HepG2 (cell line): ENCODE measurements at regions not wholly inside any gene's neighbourhood (a gene's known extent, or its start where the extent isn't known, plus 50 kb on each side); places are given as distances from the start of the nearest gene placed in this dataset.

Experiments used
- ATAC-seq: fragments of 200-7000 bp; cut with Tn5 transposase; 3 replicates; pipeline ENCODE4 v1.9.1; 2020; ENCODE audit warnings: mild to moderate bottlenecking, moderate library complexity
- BruUV-seq: library from RNA; stranded (reverse); fragments of 400-500 nt; replicated peaks from 2 replicates; lab custom pipeline; 2021; lab: Mats Ljungman, UMichigan
- CTCF ChIA-PET: fragments of 300-600 bp; formaldehyde crosslinking; extraction: SDS; loops from one replicate; lab custom pipeline; 2021; ENCODE audit warnings: low total read pairs, inconsistent platforms, low intra/inter-chr PET ratio; lab: Yijun Ruan, JAX
- POLR2A ChIA-PET: fragments of 350-600 bp; sonication (Branson Sonifier 250); formaldehyde crosslinking; loops from one replicate; lab custom pipeline; 2020; ENCODE audit warnings: antibody characterized with exemption, inconsistent platforms; lab: Yijun Ruan, JAX
- DNase-seq: peaks from one replicate; pipeline ENCODE4 v3.0.0-alpha.2; 2015; ENCODE audit warnings: low spot score
- FAIRE-seq: peaks from 3 replicates; lab custom pipeline; 2011; peaks lifted over from hg19 to GRCh38; lab: Jason Lieb, UNC
- H2AFZ ChIP-seq: one replicate; pipeline ENCODE4 v1.6.1; 2011; ENCODE audit warnings: low read length, inconsistent platforms
- H3K27ac ChIP-seq: fragments of 300-600 bp; 3 replicates; pipeline ENCODE4 v1.8.0; 2011; ENCODE audit warnings: mixed run types, mild to moderate bottlenecking, mixed read lengths, low read length, inconsistent platforms; ENCODE audit not compliant: insufficient read depth; ENCODE audit errors: extremely low read length
- H3K27me3 ChIP-seq, 2 experiments: fragments of 200-600 bp in 1 of 2; 2 replicates in 1 of 2; 3 replicates in 1 of 2; pipeline versions ENCODE4 v1.6.0 to v1.8.0; 2011; ENCODE audit warnings: low read length in 2 of 2, mild to moderate bottlenecking in 2 of 2, moderate library complexity in 2 of 2, inconsistent platforms in 1 of 2; ENCODE audit not compliant: insufficient read depth in 2 of 2, control insufficient read depth in 1 of 2
- H3K36me3 ChIP-seq, 2 experiments: fragments of 200-600 bp in 1 of 2; replicated peaks in 1 of 2; 2 replicates in 1 of 2; 3 replicates in 1 of 2; pipeline versions ENCODE4 v1.5.1 to v1.8.0; 2011; ENCODE audit warnings: low read length in 2 of 2, inconsistent platforms in 1 of 2; ENCODE audit not compliant: insufficient read depth in 2 of 2, control insufficient read depth in 1 of 2
- H3K4me1 ChIP-seq: 2 replicates; pipeline ENCODE4 v1.5.1; 2012; ENCODE audit warnings: low read length, inconsistent platforms; ENCODE audit not compliant: insufficient read depth
- H3K4me2 ChIP-seq: 2 replicates; pipeline ENCODE4 v1.6.0; 2011; ENCODE audit warnings: low read depth, low read length, inconsistent platforms
- H3K4me3 ChIP-seq, 3 experiments: fragments of 200-600 bp in 1 of 3; sonication (generic), shearing (Covaris generic) in 1 of 3; replicated peaks in 1 of 3; 2 replicates each; pipeline ENCODE4 v1.5.1; 2011 to 2016; ENCODE audit warnings: low read length in 3 of 3, inconsistent platforms in 2 of 3, low read depth in 2 of 3, mild to moderate bottlenecking in 2 of 3, control low read depth in 1 of 3, mixed read lengths in 1 of 3; ENCODE audit not compliant: insufficient read depth in 1 of 3
- H3K79me2 ChIP-seq: one replicate; pipeline ENCODE4 v1.6.1; 2011; ENCODE audit warnings: low read length, inconsistent platforms; ENCODE audit not compliant: insufficient read depth
- H3K9ac ChIP-seq: 2 replicates; pipeline ENCODE4 v1.6.0; 2011; ENCODE audit warnings: mild to moderate bottlenecking, low read depth, low read length, inconsistent platforms; ENCODE audit not compliant: insufficient read depth
- H3K9me3 ChIP-seq: 2 replicates; pipeline ENCODE4 v1.5.1; 2012; ENCODE audit warnings: mild to moderate bottlenecking, low read length
- H4K20me1 ChIP-seq: 2 replicates; pipeline ENCODE4 v1.6.0; 2011; ENCODE audit warnings: inconsistent platforms, mild to moderate bottlenecking, low read length, moderate library complexity; ENCODE audit not compliant: insufficient read depth
- CBFB ChIP-seq: sonication (generic); formaldehyde crosslinking; IDR thresholded peaks from 2 replicates; pipeline ENCODE4 v1.4.0; 2020; ENCODE audit warnings: missing genetic modification reagents
- FOXA1 ChIP-seq, 2 experiments: fragments of 450-650 bp in 1 of 2; sonication (generic) in 1 of 2; formaldehyde crosslinking in 1 of 2; IDR thresholded peaks; 2 replicates each; pipeline versions ENCODE4 v1.4.0 to v1.6.1; 2016 to 2020; ENCODE audit warnings: missing genetic modification reagents in 1 of 2
- GATAD2A ChIP-seq: IDR thresholded peaks from 2 replicates; pipeline ENCODE4 v1.6.1; 2016
- HIVEP1 ChIP-seq: sonication (generic); formaldehyde crosslinking; IDR thresholded peaks from 2 replicates; pipeline ENCODE4 v1.4.0; 2020; ENCODE audit warnings: mild to moderate bottlenecking, missing genetic modification reagents
- MTF1 ChIP-seq: sonication (generic); formaldehyde crosslinking; IDR thresholded peaks from 2 replicates; pipeline ENCODE4 v1.5.0; 2020; ENCODE audit warnings: missing genetic modification reagents
- NFKBIZ ChIP-seq: IDR thresholded peaks from 2 replicates; pipeline ENCODE4 v1.6.1; 2018; ENCODE audit warnings: missing genetic modification reagents, missing compliant biosample characterization
- RERE ChIP-seq: IDR thresholded peaks from 2 replicates; pipeline ENCODE4 v1.6.1; 2016; ENCODE audit warnings: low read depth, missing genetic modification reagents, missing compliant biosample characterization
- RXRA ChIP-seq: sonication (generic); formaldehyde crosslinking; IDR thresholded peaks from 2 replicates; pipeline ENCODE4 v1.5.1; 2020; ENCODE audit warnings: missing genetic modification reagents
- ZFX ChIP-seq: sonication (generic); formaldehyde crosslinking; IDR thresholded peaks from 2 replicates; pipeline ENCODE4 v1.4.0; 2020; ENCODE audit warnings: mild to moderate bottlenecking, low read depth, missing genetic modification reagents, moderate library complexity
- ZNF12 ChIP-seq: sonication (generic); formaldehyde crosslinking; IDR thresholded peaks from 2 replicates; pipeline ENCODE4 v1.5.0; 2020; ENCODE audit warnings: missing genetic modification reagents
- ZNF234 ChIP-seq: sonication (generic); formaldehyde crosslinking; conservative IDR thresholded peaks from 2 replicates; pipeline ENCODE4 v1.5.1; 2020; ENCODE audit warnings: mild to moderate bottlenecking, missing genetic modification reagents
- ZNF30 ChIP-seq: sonication (generic); formaldehyde crosslinking; IDR thresholded peaks from 2 replicates; pipeline ENCODE4 v1.5.0; 2020; ENCODE audit warnings: mild to moderate bottlenecking, missing genetic modification reagents
- WGBS: methylation state at CpG from one replicate; pipeline ENCODE4 v1.1.6; 2017; ENCODE audit warnings: low lambda C conversion rate; 5-methylcytosine and 5-hydroxymethylcytosine counted together
- in situ Hi-C: cut with HindIII; loops from 2 replicates; pipeline ENCODE4 v1.10.0; 2017; ENCODE audit warnings: low pct_unique_long_range_greater_than_20kb; ENCODE audit not compliant: extremely low pct_ligation_motif_present
- intact Hi-C: fragments of 100-400 bp; cut with micrococcal nuclease; formaldehyde crosslinking; loops from one replicate; pipeline ENCODE4 v1.10.0; 2022; ENCODE audit not compliant: unreplicated experiment

- BruUV-seq = no TSS peak
- ATAC-seq = no peak
- intact Hi-C loops = loop anchor here (5.0 kb wide), 1 partner anchor 540 kb away; no protein-coding TSS in a partner anchor
- no peak overlapping the region for H3K4me3 ChIP-seq
- H3K27ac ChIP-seq = no peak overlapping the region
- H3K4me1 ChIP-seq = no peaks in the 10 kb centered on the region
- CTCF ChIA-PET = no interaction called here
- POLR2A ChIA-PET = no interaction called here
- no peaks in the 10 kb centered on the region for H3K27me3 ChIP-seq
- 45% methylated on average over 4 of the region's 6 CpGs for WGBS
- DNase-seq = no peak
- H3K4me2 ChIP-seq = no peak overlapping the region
- H4K20me1 ChIP-seq = no peaks in the 10 kb centered on the region
- H3K36me3 ChIP-seq = no peaks in the 10 kb centered on the region
- FAIRE-seq = no peak
- in situ Hi-C loops = no loop called here
- no peak for TF ChIP-seq MTF1 (CRISPR knock-in tag)
- TF ChIP-seq NFKBIZ (CRISPR knock-in tag) = no peak
- no peak for TF ChIP-seq HIVEP1 (CRISPR knock-in tag)
- TF ChIP-seq RERE = no peak
- no peak for TF ChIP-seq CBFB
- no peak for TF ChIP-seq ZNF234 (CRISPR knock-in tag)
- no peak for TF ChIP-seq FOXA1 (IDR thresholded peaks at IDR 0.05)
- TF ChIP-seq FOXA1 (CRISPR knock-in tag; IDR thresholded peaks at IDR 0.05) = no peak
- TF ChIP-seq GATAD2A (CRISPR knock-in tag) = no peak
- TF ChIP-seq ZFX (CRISPR knock-in tag) = no peak
- no peak for TF ChIP-seq ZNF30
- no peak for TF ChIP-seq ZNF12 (CRISPR knock-in tag)
- TF ChIP-seq RXRA (CRISPR knock-in tag) = no peak
- H2AFZ ChIP-seq = no peak overlapping the region
- no peaks in the 10 kb centered on the region for H3K9me3 ChIP-seq
- H3K9ac ChIP-seq = no peak overlapping the region
- no peaks in the 10 kb centered on the region for H3K79me2 ChIP-seq
These were observed 413.7 kb downstream of the IRS2 start for GRCh38 chr13:109372666-109373065.
